ENCODE measurements at regions not wholly inside any gene's neighbourhood (a gene's known extent, or its start where the extent isn't known, plus 50 kb on each side); places are given as distances from the start of the nearest gene placed in this dataset.

GRCh38 chr15:87739866-87740265 is 516.7 kb downstream of the NTRK3 start:
- no peak overlapping the region for H3K56ac ChIP-seq (replicated peaks; ENCODE audit: insufficient read length, low read depth, low read length)
- FAIRE-seq (no peak), DNase-seq (ENCODE audit: low read depth in 1 of 2, low spot score in 2 of 2) (no peak)
- H4K8ac ChIP-seq (ENCODE audit: extremely low read depth, insufficient read depth, low read length): no peak overlapping the region
- H3K36me3 ChIP-seq (ENCODE audit: control insufficient read depth in 2 of 4, insufficient read depth in 4 of 4, low read length in 3 of 4): no peaks in the 10 kb centered on the region
- H4K91ac ChIP-seq (replicated peaks; ENCODE audit: insufficient read length, low read length): no peak overlapping the region
- TF ChIP-seq TAF1 (IDR thresholded peaks at IDR 0.05; ENCODE audit: low read depth, low read length) (no peak), BRCA1 (IDR thresholded peaks at IDR 0.05; ENCODE audit: low read depth, low read length) (no peak)
- no peak overlapping the region for H3K14ac ChIP-seq (ENCODE audit: insufficient read length)
- ChIA-PET POLR2A (ENCODE audit: partially characterized antibody) (no interaction called here), CTCF (ENCODE audit: partially characterized antibody) (interaction anchor here (1.0 kb wide), 1 partner anchor 19 kb away, joined by 3 read pairs; no protein-coding TSS in a partner anchor)
- H3K9ac ChIP-seq (replicated peaks in 1 of 4; ENCODE audit: extremely low read depth in 1 of 4, low read depth in 3 of 4, low read length in 3 of 4): no peak overlapping the region
- no peaks in the 10 kb centered on the region for H3K23me2 ChIP-seq (ENCODE audit: low read depth, low read length)
- no peak overlapping the region for H2BK20ac ChIP-seq (ENCODE audit: low read length)
- H3K4ac ChIP-seq (replicated peaks; ENCODE audit: insufficient read length, low read depth, low read length): no peak overlapping the region
- H2AK5ac ChIP-seq (ENCODE audit: low read depth, low read length): no peak overlapping the region
- H3K27ac ChIP-seq (ENCODE audit: low read depth, low read length): no peak overlapping the region
- H3K79me1 ChIP-seq (ENCODE audit: low read depth, low read length): no peaks in the 10 kb centered on the region
- H2AFZ ChIP-seq (ENCODE audit: low read length): no peak overlapping the region
- no peak overlapping the region for H3K4me2 ChIP-seq (ENCODE audit: insufficient read depth in 1 of 2, low read depth in 2 of 2, low read length in 2 of 2)
- H2BK15ac ChIP-seq (ENCODE audit: low read length): no peak overlapping the region
- no peak overlapping the region for H2BK5ac ChIP-seq (ENCODE audit: low read depth, low read length)
- H3K4me3 ChIP-seq (ENCODE audit: extremely low read depth in 1 of 4, insufficient read depth in 2 of 4, low read depth in 3 of 4, low read length in 4 of 4): no peak overlapping the region
- H3K79me2 ChIP-seq (ENCODE audit: control insufficient read depth in 1 of 2, insufficient read depth in 2 of 2, low read length in 2 of 2): no peaks in the 10 kb centered on the region
- no peak overlapping the region for H3K23ac ChIP-seq (ENCODE audit: insufficient read length)
- no peaks in the 10 kb centered on the region for H3K27me3 ChIP-seq (replicated peaks in 1 of 4; ENCODE audit: control insufficient read depth in 3 of 4, extremely low read depth in 1 of 4, insufficient read depth in 3 of 4, low read length in 3 of 4)
- H3K9me3 ChIP-seq (ENCODE audit: insufficient read depth in 2 of 2, low read depth in 1 of 2, low read length in 1 of 2): no peaks in the 10 kb centered on the region
- H3K4me1 ChIP-seq (replicated peaks in 1 of 4; ENCODE audit: control insufficient read depth in 3 of 4, insufficient read depth in 4 of 4, low read length in 3 of 4): no peaks in the 10 kb centered on the region; a peak in 1 of 7 replicates
- no peak overlapping the region for H3K18ac ChIP-seq (ENCODE audit: extremely low read depth, low read length)
- H4K20me1 ChIP-seq (replicated peaks in 1 of 2; ENCODE audit: control insufficient read depth in 1 of 2, insufficient read depth in 2 of 2, low read length in 2 of 2): no peaks in the 10 kb centered on the region
- WGBS, 2 experiments (ENCODE audit: extremely low coverage in 1 of 2, insufficient coverage in 1 of 2, insufficient read length in 1 of 2, insufficient replicate concordance in 2 of 2, low coverage in 1 of 2, low lambda C conversion rate in 2 of 2, missing lambda C conversion rate in 1 of 2): 92% methylated on average over 2 of the region's 2 CpGs; no CpG with 5 or more reads in 1 of the 2 experiments
- H4K5ac ChIP-seq (ENCODE audit: insufficient read length, low read depth, low read length): no peak overlapping the region
- H2BK120ac ChIP-seq (replicated peaks; ENCODE audit: low read depth, low read length): no peak overlapping the region
- H2BK12ac ChIP-seq (ENCODE audit: low read depth, low read length): no peak overlapping the region
